HG03196 (cell line): ENCODE measurements at regions not wholly inside any gene's neighbourhood (a gene's known extent, or its start where the extent isn't known, plus 50 kb on each side); places are given as distances from the start of the nearest gene placed in this dataset.

ENCODE experiments used
- ATAC-seq: cut with Tn5 transposase; IDR thresholded peaks from one replicate; pipeline ENCODE4 v1.9.1; 2021; ENCODE audit not compliant: unreplicated experiment

- ATAC-seq, result no peak
These were observed 134.3 kb upstream of the ZMIZ1 start for GRCh38 chr10:78934532-78934898.

GRCh38 chr10:78934994-78935602 lies 133.7 kb upstream of the ZMIZ1 start:
- ATAC-seq, result no peak

- no peak for ATAC-seq
These were observed 132.9 kb upstream of the ZMIZ1 start for GRCh38 chr10:78935697-78936407.

- no peak for ATAC-seq
These were observed 132.1 kb upstream of the ZMIZ1 start for GRCh38 chr10:78936412-78937342.

GRCh38 chr10:78937393-78937792 lies 131.4 kb upstream of the ZMIZ1 start:
- ATAC-seq, result no peak

- ATAC-seq, result no peak
These were observed 130.7 kb upstream of the ZMIZ1 start for GRCh38 chr10:78937800-78938694.

GRCh38 chr10:78938695-78939672 lies 129.8 kb upstream of the ZMIZ1 start:
- ATAC-seq, result no peak

- ATAC-seq, result no peak
These were observed 126.7 kb upstream of the ZMIZ1 start for GRCh38 chr10:78942091-78942501.

- no peak for ATAC-seq
These were observed 123.9 kb upstream of the ZMIZ1 start for GRCh38 chr10:78944723-78945312.

- ATAC-seq, result no peak
These were observed 122.9 kb upstream of the ZMIZ1 start for GRCh38 chr10:78945838-78946237.

GRCh38 chr10:78947226-78947625 lies 121.5 kb upstream of the ZMIZ1 start:
- no peak for ATAC-seq

GRCh38 chr10:78947733-78948132 lies 121.0 kb upstream of the ZMIZ1 start:
- no peak for ATAC-seq

GRCh38 chr10:78948621-78949030 lies 120.1 kb upstream of the ZMIZ1 start:
- no peak for ATAC-seq

- no peak for ATAC-seq
These were observed 117.8 kb upstream of the ZMIZ1 start for GRCh38 chr10:78950656-78951587.

GRCh38 chr10:78952030-78952429 lies 116.7 kb upstream of the ZMIZ1 start:
- no peak for ATAC-seq

- ATAC-seq, result no peak
These were observed 116.1 kb upstream of the ZMIZ1 start for GRCh38 chr10:78952686-78953085.

- peak; percentile 76 for ATAC-seq
These were observed 115.5 kb upstream of the ZMIZ1 start for GRCh38 chr10:78953113-78953798.
